ENCODE measurements at regions not wholly inside any gene's neighbourhood (a gene's known extent, or its start where the extent isn't known, plus 50 kb on each side); places are given as distances from the start of the nearest gene placed in this dataset.

DNA sequence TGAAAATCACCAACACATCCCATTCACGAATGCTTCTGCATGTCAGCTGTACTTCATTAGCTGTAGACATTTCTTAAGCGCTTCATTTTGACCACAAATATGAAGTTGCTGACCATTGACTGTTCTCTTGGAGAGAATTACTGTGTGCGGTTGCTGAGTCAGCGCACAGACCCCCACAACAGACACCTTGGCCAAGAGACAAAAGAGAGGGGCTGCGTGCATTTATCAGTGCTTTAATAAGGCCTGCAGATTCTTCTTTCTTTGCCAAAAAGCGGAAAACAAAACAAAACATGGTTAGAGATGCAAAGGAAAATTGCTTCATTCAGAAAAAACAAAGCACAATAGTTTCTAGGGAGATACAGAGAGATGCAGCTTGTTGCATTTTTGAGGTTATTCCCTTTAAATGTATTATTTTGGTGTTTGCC is 174.7 kb downstream of the ACKR3 start:
- DNase-seq (ENCODE audit: low spot score) = no peak
- TF ChIP-seq, protein P1, sequence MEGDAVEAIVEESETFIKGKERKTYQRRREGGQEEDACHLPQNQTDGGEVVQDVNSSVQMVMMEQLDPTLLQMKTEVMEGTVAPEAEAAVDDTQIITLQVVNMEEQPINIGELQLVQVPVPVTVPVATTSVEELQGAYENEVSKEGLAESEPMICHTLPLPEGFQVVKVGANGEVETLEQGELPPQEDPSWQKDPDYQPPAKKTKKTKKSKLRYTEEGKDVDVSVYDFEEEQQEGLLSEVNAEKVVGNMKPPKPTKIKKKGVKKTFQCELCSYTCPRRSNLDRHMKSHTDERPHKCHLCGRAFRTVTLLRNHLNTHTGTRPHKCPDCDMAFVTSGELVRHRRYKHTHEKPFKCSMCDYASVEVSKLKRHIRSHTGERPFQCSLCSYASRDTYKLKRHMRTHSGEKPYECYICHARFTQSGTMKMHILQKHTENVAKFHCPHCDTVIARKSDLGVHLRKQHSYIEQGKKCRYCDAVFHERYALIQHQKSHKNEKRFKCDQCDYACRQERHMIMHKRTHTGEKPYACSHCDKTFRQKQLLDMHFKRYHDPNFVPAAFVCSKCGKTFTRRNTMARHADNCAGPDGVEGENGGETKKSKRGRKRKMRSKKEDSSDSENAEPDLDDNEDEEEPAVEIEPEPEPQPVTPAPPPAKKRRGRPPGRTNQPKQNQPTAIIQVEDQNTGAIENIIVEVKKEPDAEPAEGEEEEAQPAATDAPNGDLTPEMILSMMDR (IDR thresholded peaks at IDR 0.05) = no peak
- no peak for ATAC-seq (ENCODE audit: low FRiP score)

DNA sequence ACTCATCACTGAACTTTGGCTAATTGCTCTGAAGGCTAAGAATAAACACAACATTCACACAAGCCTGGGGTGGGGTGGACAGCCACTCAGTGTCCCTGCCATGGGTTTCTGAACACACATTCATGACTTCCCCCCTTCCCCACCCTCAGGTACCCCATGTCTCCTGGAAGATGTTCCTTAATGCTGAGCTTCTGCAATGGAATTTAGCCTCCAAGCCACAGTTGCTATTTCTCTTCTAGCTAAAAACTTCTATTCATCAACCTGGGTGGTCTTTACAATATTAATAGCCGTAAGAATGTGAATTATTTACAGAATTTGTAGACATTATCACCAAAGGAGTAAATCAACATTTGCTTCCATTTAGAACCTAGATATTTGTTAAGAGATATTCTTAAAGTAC is 175.1 kb downstream of the ACKR3 start:
- no peak for ATAC-seq (ENCODE audit: low FRiP score)
- DNase-seq (ENCODE audit: low spot score) = no peak
- TF ChIP-seq, protein P1 (IDR thresholded peaks at IDR 0.05) = no peak

DNA sequence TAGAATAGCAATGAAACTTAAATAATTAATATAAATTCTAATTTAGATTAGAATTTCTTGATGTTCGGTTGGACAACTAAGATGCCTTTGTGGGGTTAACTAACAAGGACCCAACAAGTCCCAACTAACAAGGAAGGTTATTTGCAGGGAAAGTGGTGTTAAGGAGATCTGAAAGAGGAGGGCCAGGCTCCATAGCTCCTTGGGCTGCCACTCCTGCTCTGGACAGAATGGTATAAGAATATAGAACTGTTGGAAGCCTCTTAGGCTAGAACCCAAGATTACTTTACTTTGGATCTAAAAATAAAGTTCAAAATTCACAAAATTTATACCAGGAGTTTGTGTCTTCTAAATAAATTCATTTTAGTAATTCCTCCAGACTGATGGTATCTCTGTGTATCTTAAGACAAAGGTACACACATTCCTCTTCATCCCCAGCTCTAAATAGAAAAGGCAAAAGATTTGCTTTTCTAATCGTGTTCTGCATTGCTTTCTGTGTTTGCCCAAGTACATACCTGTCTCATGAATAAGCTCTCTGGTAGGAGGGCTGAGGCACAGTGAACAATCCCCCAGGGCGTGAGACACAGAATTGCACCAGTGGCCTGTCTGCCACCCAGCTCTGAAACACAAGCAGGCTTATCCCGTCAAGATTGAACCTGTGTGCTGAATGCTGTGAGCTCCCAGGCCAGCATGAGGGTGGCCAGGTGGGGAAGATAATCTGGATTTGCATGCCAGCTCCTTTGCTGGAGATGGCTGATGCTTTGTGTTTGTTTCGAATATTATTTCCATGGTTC is 176.0 kb downstream of the ACKR3 start:
- no peak for DNase-seq (ENCODE audit: low spot score)
- peak; percentile 74 for ATAC-seq (ENCODE audit: low FRiP score)
- TF ChIP-seq, protein P1 (IDR thresholded peaks at IDR 0.05) = no peak

DNA sequence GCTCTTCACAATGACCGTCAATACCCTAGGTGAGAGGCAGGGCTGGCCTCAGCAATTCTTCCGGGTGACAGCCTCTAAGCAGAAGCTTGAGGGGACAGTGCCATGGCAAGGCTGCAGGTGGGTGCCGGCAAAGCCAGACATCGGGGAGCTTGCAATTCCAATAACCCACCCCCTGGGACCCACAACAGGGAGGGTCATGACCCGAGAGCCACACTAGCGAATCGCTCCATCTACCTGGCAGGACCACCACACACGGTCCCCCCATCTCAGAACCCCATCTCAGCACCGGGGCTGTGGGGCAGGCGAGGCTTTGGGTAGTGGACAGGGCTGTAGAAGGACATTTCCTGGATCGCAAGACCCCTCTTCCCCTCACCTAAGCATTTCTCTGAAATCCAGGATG is 177.2 kb downstream of the ACKR3 start:
- TF ChIP-seq, protein P1 (IDR thresholded peaks at IDR 0.05) = no peak
- ATAC-seq (ENCODE audit: low FRiP score) (no peak), DNase-seq (ENCODE audit: low spot score) (no peak)

DNA sequence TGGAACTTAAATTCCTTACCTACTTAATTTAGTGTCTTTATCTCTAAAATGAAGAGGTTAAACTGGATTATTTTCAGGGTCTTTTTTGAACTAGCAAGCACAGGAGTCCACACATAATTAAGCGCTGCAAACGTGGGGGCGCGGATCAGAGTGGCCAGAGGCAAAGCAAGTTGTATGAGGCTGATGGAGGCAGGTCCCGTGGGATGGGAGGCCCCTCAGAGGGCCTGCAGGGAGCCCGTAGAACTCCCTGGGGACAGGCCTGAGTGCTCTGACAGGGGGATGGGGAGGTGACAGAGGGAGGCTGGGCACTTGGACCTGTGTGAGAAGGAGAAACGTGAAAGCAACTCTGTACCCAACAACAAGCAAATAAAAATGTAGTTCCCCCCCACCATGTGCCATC is 177.8 kb downstream of the ACKR3 start:
- TF ChIP-seq, protein P1 (IDR thresholded peaks at IDR 0.05) = no peak
- ATAC-seq (ENCODE audit: low FRiP score) (no peak), DNase-seq (ENCODE audit: low spot score) (no peak)

DNA sequence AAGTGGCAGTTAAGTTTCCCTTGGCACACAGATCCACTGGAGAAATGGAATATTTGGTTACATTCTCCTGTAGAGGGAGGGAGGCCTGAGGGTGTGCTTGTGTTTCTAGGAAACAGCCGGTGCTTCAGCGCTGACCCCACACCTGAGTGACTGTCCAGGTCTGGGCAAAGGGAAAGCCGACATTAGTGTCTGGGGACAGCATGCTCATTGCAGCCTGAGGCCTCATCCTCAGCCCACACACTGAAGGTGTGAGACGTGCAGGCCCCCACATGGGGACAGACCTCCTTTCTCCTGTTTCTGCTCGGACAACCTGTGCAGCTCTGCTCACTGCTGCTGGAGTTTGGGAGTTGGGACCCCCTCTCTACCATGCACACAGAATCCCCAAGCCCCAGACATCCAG is 178.3 kb downstream of the ACKR3 start:
- no peak for DNase-seq (ENCODE audit: low spot score)

More for the DNA sequence above, 178.3 kb downstream of the ACKR3 start:
- ATAC-seq (ENCODE audit: low FRiP score) = peak; percentile 4
- TF ChIP-seq, protein P1 (IDR thresholded peaks at IDR 0.05) = no peak
